Progenitor cell of endocrine pancreas (in vitro differentiated cells): ENCODE measurements at regions not wholly inside any gene's neighbourhood (a gene's known extent, or its start where the extent isn't known, plus 50 kb on each side); places are given as distances from the start of the nearest gene placed in this dataset.

Experiments used
- DNase-seq: peaks from one replicate; pipeline ENCODE4 v3.0.0; 2021; ENCODE audit warnings: low spot score; ENCODE audit not compliant: unreplicated experiment
- H3K27ac Mint-ChIP-seq: 2 replicates; pipeline ENCODE4 v1.8.0; 2021; ENCODE audit warnings: mild to moderate bottlenecking, moderate library complexity, mixed read lengths
- H3K27me3 Mint-ChIP-seq: 2 replicates; pipeline ENCODE4 v1.8.0; 2021; ENCODE audit warnings: mixed read lengths
- H3K36me3 Mint-ChIP-seq: 2 replicates; pipeline ENCODE4 v1.8.0; 2022; ENCODE audit warnings: mixed read lengths; ENCODE audit not compliant: insufficient read depth
- H3K4me1 Mint-ChIP-seq: 2 replicates; pipeline ENCODE4 v1.8.0; 2021; ENCODE audit warnings: low read depth, mixed read lengths
- H3K4me3 Mint-ChIP-seq: 2 replicates; pipeline ENCODE4 v1.8.0; 2021; ENCODE audit warnings: low read depth, mild to moderate bottlenecking, moderate library complexity, mixed read lengths
- H3K9me3 Mint-ChIP-seq: 2 replicates; pipeline ENCODE4 v1.8.0; 2021; ENCODE audit warnings: low read depth, mixed read lengths
- CTCF ChIP-seq: fragments of 200-600 bp; sonication (generic); IDR thresholded peaks from one replicate; pipeline ENCODE4 v1.5.0; 2021; ENCODE audit warnings: antibody characterized with exemption, mild to moderate bottlenecking; ENCODE audit not compliant: unreplicated experiment

DNA sequence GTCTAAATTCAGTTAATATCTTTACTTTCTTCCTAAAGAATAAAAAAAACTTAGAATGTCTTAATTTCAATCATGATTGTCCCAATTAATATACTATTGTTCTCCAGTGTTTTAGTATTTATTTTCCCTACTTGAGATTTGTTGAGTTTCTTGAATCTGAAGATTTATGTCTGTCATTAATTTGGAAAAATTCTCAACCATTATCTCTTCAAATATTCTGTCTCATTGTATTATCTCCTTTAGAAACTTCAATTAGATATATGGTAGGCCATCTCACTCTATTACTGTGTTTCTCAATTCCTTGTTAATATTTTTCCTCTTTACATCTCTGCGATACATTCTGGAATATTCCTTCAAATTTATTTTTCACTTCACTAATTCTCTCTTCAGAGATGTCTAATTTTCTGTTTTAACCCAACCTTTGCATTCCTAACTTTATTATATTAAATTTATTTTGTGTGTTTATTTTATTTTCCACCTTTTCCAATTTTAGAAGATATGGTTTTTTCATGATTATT lies 268.6 kb downstream of the QKI start:
- no peak for TF ChIP-seq CTCF
- Mint-ChIP-seq H3K9me3 (peaks cover 9% of the 10 kb centered on the region), H3K27ac (no peak overlapping the region), H3K36me3 (peaks cover 3% of the 10 kb centered on the region), H3K4me1 (no peaks in the 10 kb centered on the region), H3K27me3 (peaks cover 50% of the 10 kb centered on the region), H3K4me3 (no peak overlapping the region)
- no peak for DNase-seq

DNA sequence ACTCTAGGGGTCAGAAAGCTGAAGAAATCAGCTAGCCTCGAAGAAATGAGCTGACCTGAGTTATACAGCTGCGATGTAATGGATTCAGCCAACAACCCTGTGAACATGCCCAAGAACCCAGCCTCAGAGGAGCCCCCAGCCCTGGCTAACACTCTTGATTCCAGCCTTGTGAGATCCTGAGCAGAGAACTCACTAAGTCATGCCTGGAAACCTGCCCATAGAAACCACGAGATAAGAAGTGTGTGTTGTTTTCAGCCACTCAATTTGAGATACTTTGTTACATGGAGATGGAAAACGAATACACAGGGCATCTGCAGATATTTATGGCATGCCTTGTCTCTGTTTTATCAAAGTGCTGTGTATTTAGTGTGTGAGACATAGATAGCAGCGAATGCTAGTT lies 265.2 kb downstream of the QKI start:
- Mint-ChIP-seq H3K27me3 (peaks cover 19% of the 10 kb centered on the region), H3K4me1 (no peaks in the 10 kb centered on the region), H3K9me3 (peaks cover 13% of the 10 kb centered on the region), H3K4me3 (no peak overlapping the region), H3K36me3 (peaks cover 4% of the 10 kb centered on the region), H3K27ac (no peak overlapping the region)
- DNase-seq = no peak
- no peak for TF ChIP-seq CTCF

DNA sequence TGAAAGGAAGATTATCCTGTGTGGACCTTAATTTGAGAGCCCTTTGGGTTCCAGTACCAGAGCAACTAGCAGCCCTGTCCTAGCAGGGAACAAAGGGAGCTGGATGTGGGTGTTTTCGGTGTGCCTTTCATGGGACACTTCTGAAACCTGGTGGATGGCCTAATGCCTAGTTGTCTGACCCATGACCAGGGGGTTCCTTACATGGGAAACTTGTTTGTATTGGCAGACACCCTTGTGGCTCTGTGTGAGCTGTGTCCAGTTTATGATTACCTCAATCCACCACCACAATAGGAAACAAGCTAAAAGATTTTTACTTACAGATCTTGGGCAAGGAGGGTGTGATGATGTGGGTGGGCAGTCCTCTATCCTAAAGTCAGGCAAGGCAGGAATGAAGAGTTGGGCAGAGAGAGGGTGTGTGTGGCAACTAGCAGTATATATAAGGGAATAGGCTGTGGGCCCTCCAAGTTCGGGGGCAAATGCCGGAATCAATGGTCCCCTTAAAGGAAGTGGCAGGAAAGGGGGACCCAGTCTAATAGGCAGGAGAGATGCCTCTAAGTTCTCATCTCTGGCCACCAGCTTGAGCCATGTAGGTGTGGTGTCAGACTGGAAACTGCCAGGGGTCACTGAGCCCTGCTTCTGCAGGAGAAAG lies 264.6 kb downstream of the QKI start:
- Mint-ChIP-seq H3K4me3 (no peak overlapping the region), H3K36me3 (peaks cover 4% of the 10 kb centered on the region), H3K27me3 (peaks cover 15% of the 10 kb centered on the region), H3K4me1 (no peaks in the 10 kb centered on the region), H3K27ac (no peak overlapping the region), H3K9me3 (peaks cover 13% of the 10 kb centered on the region)
- no peak for TF ChIP-seq CTCF
- DNase-seq = no peak

DNA sequence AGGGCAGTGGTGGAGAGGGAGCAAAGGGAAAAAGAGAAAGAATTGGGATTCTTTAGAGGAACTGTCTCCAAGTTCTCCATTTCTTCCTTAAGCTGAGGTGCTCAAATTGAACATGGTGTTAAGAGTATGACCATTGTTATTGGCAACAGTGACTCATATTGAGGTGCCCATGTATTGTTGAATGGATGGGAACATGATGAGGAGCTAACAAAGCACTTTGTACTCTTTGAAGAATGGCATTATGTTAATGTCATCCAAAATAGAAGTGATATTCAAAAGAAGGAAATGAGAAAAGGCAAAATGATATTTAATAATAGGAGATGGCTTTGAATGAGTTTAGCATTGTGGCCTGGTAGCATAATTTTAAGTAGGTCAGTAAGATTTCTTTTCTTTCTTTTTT lies 261.1 kb downstream of the QKI start:
- H3K4me1 Mint-ChIP-seq = no peaks in the 10 kb centered on the region
- H3K27me3 Mint-ChIP-seq = peaks cover 2% of the 10 kb centered on the region
- DNase-seq = no peak
- no peak overlapping the region for H3K4me3 Mint-ChIP-seq
- no peak overlapping the region for H3K27ac Mint-ChIP-seq
- H3K9me3 Mint-ChIP-seq = peaks cover 4% of the 10 kb centered on the region
- TF ChIP-seq CTCF = no peak
- peaks cover 2% of the 10 kb centered on the region for H3K36me3 Mint-ChIP-seq

DNA sequence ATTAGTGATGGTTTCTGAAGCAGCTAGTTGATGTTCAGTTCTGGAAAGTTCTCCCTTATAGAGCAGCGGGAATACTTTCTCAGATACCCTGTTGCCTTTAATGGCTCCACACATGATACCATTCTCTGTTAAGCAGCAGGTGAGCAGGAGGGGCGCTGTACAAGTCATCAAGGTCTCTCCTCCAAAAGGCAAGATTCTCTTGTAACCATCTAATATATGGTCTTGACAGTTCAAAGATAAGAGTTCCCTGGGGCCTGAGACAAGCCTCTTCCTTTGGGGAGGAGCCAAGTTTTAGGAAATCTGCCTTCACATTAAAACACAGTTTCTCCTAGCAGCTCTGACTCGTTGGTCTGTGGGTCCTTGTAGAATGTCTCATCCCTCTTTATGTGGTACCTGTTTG lies 258.2 kb downstream of the QKI start:
- Mint-ChIP-seq H3K27me3 (peaks cover 9% of the 10 kb centered on the region), H3K9me3 (peaks cover 4% of the 10 kb centered on the region), H3K27ac (no peak overlapping the region), H3K4me3 (no peak overlapping the region), H3K4me1 (no peaks in the 10 kb centered on the region), H3K36me3 (peaks cover 2% of the 10 kb centered on the region)
- no peak for TF ChIP-seq CTCF
- DNase-seq = no peak
